GM12873 (cell line): ENCODE measurements at regions not wholly inside any gene's neighbourhood (a gene's known extent, or its start where the extent isn't known, plus 50 kb on each side); places are given as distances from the start of the nearest gene placed in this dataset.

ENCODE experiments used
- CTCF ChIP-seq: IDR thresholded peaks from 2 replicates; pipeline ENCODE4 v1.5.1; 2012; ENCODE audit warnings: low read depth, mild to moderate bottlenecking, moderate library complexity, low read length, control low read depth; ENCODE audit not compliant: insufficient read depth; ENCODE audit errors: missing control alignments

- no peak for TF ChIP-seq CTCF
Measured at GRCh38 chr1:38285807-38286530, 239.4 kb upstream of the POU3F1 start.

GRCh38 chr1:38284953-38285352 is 238.4 kb upstream of the POU3F1 start:
- no peak for TF ChIP-seq CTCF

GRCh38 chr1:38283696-38284470 is 237.3 kb upstream of the POU3F1 start:
- no peak for TF ChIP-seq CTCF

GRCh38 chr1:38279148-38279547 is 232.6 kb upstream of the POU3F1 start:
- no peak for TF ChIP-seq CTCF

- no peak for TF ChIP-seq CTCF
Measured at GRCh38 chr1:38277646-38278045, 231.1 kb upstream of the POU3F1 start.

GRCh38 chr1:38275960-38276359 is 229.4 kb upstream of the POU3F1 start:
- no peak for TF ChIP-seq CTCF

- TF ChIP-seq CTCF: no peak
Measured at GRCh38 chr1:38274974-38275373, 228.4 kb upstream of the POU3F1 start.
